Suprapubic skin (tissue), 4 donors: ENCODE measurements at regions not wholly inside any gene's neighbourhood (a gene's known extent, or its start where the extent isn't known, plus 50 kb on each side); places are given as distances from the start of the nearest gene placed in this dataset.

Experiments used
- EP300 ChIP-seq: sonication (generic); formaldehyde crosslinking; IDR thresholded peaks from one replicate; pipeline ENCODE4 v1.6.1; 2017; ENCODE audit warnings: antibody characterized with exemption
- POLR2A ChIP-seq, 2 donors: fragments of 450-650 bp; IDR thresholded peaks; one replicate each; pipeline ENCODE4 v1.6.1; 2017; ENCODE audit warnings: antibody characterized with exemption in 2 of 2, mild to moderate bottlenecking in 2 of 2, moderate library complexity in 2 of 2
- POLR2AphosphoS5 ChIP-seq, 3 donors: sonication (generic); formaldehyde crosslinking; IDR thresholded peaks; one replicate each; pipeline ENCODE4 v1.6.1; 2017; ENCODE audit warnings: antibody characterized with exemption in 3 of 3
- TF ChIP-seq, protein P1 (sequence below), 2 donors: fragments of 200-600 bp in 1 of 2; fragments of 450-650 bp in 1 of 2; sonication (generic) in 1 of 2; IDR thresholded peaks; one replicate each; pipeline ENCODE4 v1.5.1; 2016 to 2019; ENCODE audit warnings: antibody characterized with exemption in 2 of 2, mild to moderate bottlenecking in 1 of 2, moderate library complexity in 1 of 2

- TF ChIP-seq, protein P1, sequence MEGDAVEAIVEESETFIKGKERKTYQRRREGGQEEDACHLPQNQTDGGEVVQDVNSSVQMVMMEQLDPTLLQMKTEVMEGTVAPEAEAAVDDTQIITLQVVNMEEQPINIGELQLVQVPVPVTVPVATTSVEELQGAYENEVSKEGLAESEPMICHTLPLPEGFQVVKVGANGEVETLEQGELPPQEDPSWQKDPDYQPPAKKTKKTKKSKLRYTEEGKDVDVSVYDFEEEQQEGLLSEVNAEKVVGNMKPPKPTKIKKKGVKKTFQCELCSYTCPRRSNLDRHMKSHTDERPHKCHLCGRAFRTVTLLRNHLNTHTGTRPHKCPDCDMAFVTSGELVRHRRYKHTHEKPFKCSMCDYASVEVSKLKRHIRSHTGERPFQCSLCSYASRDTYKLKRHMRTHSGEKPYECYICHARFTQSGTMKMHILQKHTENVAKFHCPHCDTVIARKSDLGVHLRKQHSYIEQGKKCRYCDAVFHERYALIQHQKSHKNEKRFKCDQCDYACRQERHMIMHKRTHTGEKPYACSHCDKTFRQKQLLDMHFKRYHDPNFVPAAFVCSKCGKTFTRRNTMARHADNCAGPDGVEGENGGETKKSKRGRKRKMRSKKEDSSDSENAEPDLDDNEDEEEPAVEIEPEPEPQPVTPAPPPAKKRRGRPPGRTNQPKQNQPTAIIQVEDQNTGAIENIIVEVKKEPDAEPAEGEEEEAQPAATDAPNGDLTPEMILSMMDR (IDR thresholded peaks at IDR 0.05): no peak
- TF ChIP-seq POLR2A (IDR thresholded peaks at IDR 0.05) (no peak), EP300 (no peak), POLR2AphosphoS5 (IDR thresholded peaks at IDR 0.05) (no peak)
Observed at GRCh38 chr2:8296306-8296705, 385.6 kb upstream of the ID2 start.
